Subcutaneous abdominal adipose tissue (tissue), 5 donors: ENCODE measurements at regions not wholly inside any gene's neighbourhood (a gene's known extent, or its start where the extent isn't known, plus 50 kb on each side); places are given as distances from the start of the nearest gene placed in this dataset.
"Not testable (repeated sequence)": the region's sequence is repeated elsewhere in the genome, so short reads cannot be mapped to it uniquely, and the experiment has no call there.

Experiments used
- H3K27ac ChIP-seq: one replicate; pipeline ENCODE4 v1.7.0; 2013; ENCODE audit warnings: low read depth, mild to moderate bottlenecking, inconsistent platforms, low read length, moderate library complexity
- H3K27me3 ChIP-seq, 5 donors: one replicate each; pipeline ENCODE4 v1.7.0; 2013; ENCODE audit warnings: low read length in 5 of 5, inconsistent platforms in 1 of 5; ENCODE audit not compliant: control insufficient read depth in 5 of 5, insufficient read depth in 4 of 5
- H3K36me3 ChIP-seq, 5 donors: one replicate each; pipeline ENCODE4 v1.7.0; 2013; ENCODE audit warnings: low read length in 5 of 5; ENCODE audit not compliant: control insufficient read depth in 5 of 5, insufficient read depth in 5 of 5
- H3K4me1 ChIP-seq, 5 donors: one replicate each; pipeline ENCODE4 v1.7.0; 2013; ENCODE audit warnings: low read length in 5 of 5, mild to moderate bottlenecking in 3 of 5, moderate library complexity in 1 of 5; ENCODE audit not compliant: control insufficient read depth in 5 of 5, insufficient read depth in 5 of 5
- H3K4me3 ChIP-seq, 5 donors: one replicate each; pipeline ENCODE4 v1.7.0; 2013; ENCODE audit warnings: low read length in 5 of 5, low read depth in 1 of 5
- H3K9ac ChIP-seq, 5 donors: one replicate each; pipeline ENCODE4 v1.7.0; 2013; ENCODE audit warnings: low read length in 5 of 5, mild to moderate bottlenecking in 4 of 5, moderate library complexity in 3 of 5
- H3K9me3 ChIP-seq, 5 donors: one replicate each; pipeline ENCODE4 v1.7.0; 2013; ENCODE audit warnings: low read length in 5 of 5; ENCODE audit not compliant: control insufficient read depth in 5 of 5
- donor health status: healthy.
- donor health status: healthy.
- donor health status: healthy.
- donor health status: healthy.
- donor health status: healthy.

GRCh38 chrX:51179805-51180204 is 152.8 kb upstream of the NUDT10 start:
- H3K4me3 ChIP-seq, H3K4me1 ChIP-seq, H3K27ac ChIP-seq, H3K36me3 ChIP-seq, H3K9me3 ChIP-seq, H3K9ac ChIP-seq: not testable (repeated sequence)
- peaks cover 3 to 10% (median 6%) of the 10 kb centered on the region in 5 donors for H3K27me3 ChIP-seq

- no peak overlapping the region for H3K9ac ChIP-seq
- H3K9me3 ChIP-seq = peaks cover 0 to 4% (median 3%) of the 10 kb centered on the region in 5 donors
- H3K4me1 ChIP-seq = no peaks in the 10 kb centered on the region
- H3K27me3 ChIP-seq = peaks cover 7 to 15% (median 11%) of the 10 kb centered on the region in 5 donors
- no peaks in the 10 kb centered on the region for H3K36me3 ChIP-seq
- H3K27ac ChIP-seq = no peak overlapping the region
- H3K4me3 ChIP-seq = no peak overlapping the region
These were observed 150.1 kb upstream of the NUDT10 start for GRCh38 chrX:51182545-51182944.

GRCh38 chrX:51192104-51192503 is 140.5 kb upstream of the NUDT10 start:
- H3K36me3 ChIP-seq = no peaks in the 10 kb centered on the region
- peaks cover 7 to 35% (median 7%) of the 10 kb centered on the region in 5 donors for H3K9me3 ChIP-seq
- H3K27ac ChIP-seq = no peak overlapping the region
- H3K9ac ChIP-seq = no peak overlapping the region
- H3K27me3 ChIP-seq = peaks cover 0 to 8% (median 0%) of the 10 kb centered on the region in 5 donors
- no peaks in the 10 kb centered on the region for H3K4me1 ChIP-seq
- no peak overlapping the region for H3K4me3 ChIP-seq

- H3K27ac ChIP-seq = no peak overlapping the region
- no peaks in the 10 kb centered on the region for H3K4me1 ChIP-seq
- H3K27me3 ChIP-seq = no peaks in the 10 kb centered on the region
- H3K9me3 ChIP-seq = peaks cover 0 to 2% (median 0%) of the 10 kb centered on the region in 5 donors
- no peak overlapping the region for H3K9ac ChIP-seq
- no peaks in the 10 kb centered on the region for H3K36me3 ChIP-seq
- H3K4me3 ChIP-seq = no peak overlapping the region
These were observed 117.4 kb upstream of the NUDT10 start for GRCh38 chrX:51215266-51215665.

- Histone ChIP-seq H3K36me3 (no peaks in the 10 kb centered on the region), H3K4me3 (no peak overlapping the region), H3K9ac (no peak overlapping the region), H3K27me3 (no peaks in the 10 kb centered on the region), H3K9me3 (peaks cover 0 to 2% (median 0%) of the 10 kb centered on the region in 5 donors), H3K4me1 (no peaks in the 10 kb centered on the region), H3K27ac (no peak overlapping the region)
These were observed 116.8 kb upstream of the NUDT10 start for GRCh38 chrX:51215856-51216255.

- Histone ChIP-seq H3K9ac (no peak overlapping the region), H3K27me3 (peaks cover 0 to 9% (median 6%) of the 10 kb centered on the region in 5 donors), H3K4me1 (no peaks in the 10 kb centered on the region), H3K4me3 (no peak overlapping the region), H3K36me3 (no peaks in the 10 kb centered on the region), H3K27ac (no peak overlapping the region), H3K9me3 (peaks cover 3 to 35% (median 30%) of the 10 kb centered on the region in 5 donors)
These were observed 90.4 kb upstream of the NUDT10 start for GRCh38 chrX:51242212-51242611.

GRCh38 chrX:51257490-51257889 is 75.1 kb upstream of the NUDT10 start:
- no peaks in the 10 kb centered on the region for H3K27me3 ChIP-seq
- no peaks in the 10 kb centered on the region for H3K36me3 ChIP-seq
- H3K4me3 ChIP-seq = no peak overlapping the region
- H3K9ac ChIP-seq = no peak overlapping the region
- H3K9me3 ChIP-seq = no peaks in the 10 kb centered on the region
- no peaks in the 10 kb centered on the region for H3K4me1 ChIP-seq
- no peak overlapping the region for H3K27ac ChIP-seq

GRCh38 chrX:51262271-51262670 is 70.4 kb upstream of the NUDT10 start:
- H3K4me1 ChIP-seq, H3K27me3 ChIP-seq: not testable (repeated sequence)

GRCh38 chrX:51272638-51273037 is 60.0 kb upstream of the NUDT10 start:
- Histone ChIP-seq H3K27ac (no peak overlapping the region), H3K4me3 (no peak overlapping the region), H3K4me1 (no peaks in the 10 kb centered on the region), H3K36me3 (no peaks in the 10 kb centered on the region), H3K9ac (no peak overlapping the region), H3K27me3 (peaks cover 0 to 7% (median 3%) of the 10 kb centered on the region in 5 donors), H3K9me3 (peaks cover 0 to 9% (median 0%) of the 10 kb centered on the region in 5 donors)

More at GRCh38 chrX:51262271-51262670, 70.4 kb upstream of the NUDT10 start:
- H3K27ac ChIP-seq, H3K9me3 ChIP-seq, H3K36me3 ChIP-seq, H3K4me3 ChIP-seq, H3K9ac ChIP-seq: not testable (repeated sequence)

GRCh38 chrX:51281758-51282318 is 50.8 kb upstream of the NUDT10 start:
- Histone ChIP-seq H3K9ac (no peak overlapping the region), H3K4me3 (no peak overlapping the region), H3K36me3 (no peaks in the 10 kb centered on the region), H3K4me1 (no peaks in the 10 kb centered on the region), H3K27ac (no peak overlapping the region), H3K9me3 (no peaks in the 10 kb centered on the region), H3K27me3 (peaks cover 0 to 9% (median 2%) of the 10 kb centered on the region in 5 donors)
